ENCODE measurements at regions not wholly inside any gene's neighbourhood (a gene's known extent, or its start where the extent isn't known, plus 50 kb on each side); places are given as distances from the start of the nearest gene placed in this dataset.

DNA sequence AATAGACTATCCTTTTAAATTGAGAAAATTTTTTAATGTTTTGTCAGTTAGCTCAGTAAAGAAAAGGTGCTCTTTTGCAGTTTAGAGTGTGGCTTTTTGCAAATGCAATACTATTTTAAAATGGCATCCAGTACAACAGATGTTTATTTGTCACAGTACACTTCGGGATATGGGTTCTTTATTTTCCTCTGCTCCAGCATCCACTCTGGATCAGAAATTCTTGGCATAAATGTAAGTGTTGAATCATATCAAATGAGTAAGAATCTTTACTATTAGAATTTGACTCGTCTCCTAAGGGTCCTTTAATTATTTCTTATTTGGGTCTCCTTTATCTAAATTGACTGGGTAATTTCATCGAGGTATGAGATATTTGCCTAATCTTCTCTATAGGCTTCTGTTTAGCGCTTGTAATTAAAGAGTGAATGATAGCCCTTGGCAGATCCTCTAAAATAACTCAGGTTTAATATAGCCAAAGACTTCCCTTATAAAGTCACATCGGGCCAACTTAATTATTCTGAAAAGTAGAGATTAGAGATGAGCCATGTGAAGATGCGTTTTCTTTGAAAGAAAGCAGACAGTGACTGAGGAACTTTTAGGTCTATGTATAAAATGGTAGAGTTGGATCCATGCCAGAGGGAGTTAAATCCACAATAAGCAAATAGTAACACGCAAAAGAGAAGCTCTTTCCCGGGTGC is 132.7 kb downstream of the CASP12 start:
- H3K4me2 ChIP-seq (ENCODE audit: insufficient read depth, low read length) = no peak overlapping the region
- ATAC-seq (ENCODE audit: insufficient read depth, low read depth) = no peak
- no peaks in the 10 kb centered on the region for H3K4me1 ChIP-seq (ENCODE audit: insufficient read depth, low read length)
- H2AFZ ChIP-seq (ENCODE audit: low read depth, low read length) = no peak overlapping the region
- H3K27ac ChIP-seq (ENCODE audit: low read length) = no peak overlapping the region
- DNase-seq = no peak
- H3K79me2 ChIP-seq (ENCODE audit: insufficient read depth, low read length) = no peaks in the 10 kb centered on the region
- no peaks in the 10 kb centered on the region for H3K27me3 ChIP-seq (ENCODE audit: insufficient read depth, low read length, poor library complexity)
- no peaks in the 10 kb centered on the region for H3K9me3 ChIP-seq (ENCODE audit: insufficient read depth, low read length, severe bottlenecking)
- TF ChIP-seq, protein P1, sequence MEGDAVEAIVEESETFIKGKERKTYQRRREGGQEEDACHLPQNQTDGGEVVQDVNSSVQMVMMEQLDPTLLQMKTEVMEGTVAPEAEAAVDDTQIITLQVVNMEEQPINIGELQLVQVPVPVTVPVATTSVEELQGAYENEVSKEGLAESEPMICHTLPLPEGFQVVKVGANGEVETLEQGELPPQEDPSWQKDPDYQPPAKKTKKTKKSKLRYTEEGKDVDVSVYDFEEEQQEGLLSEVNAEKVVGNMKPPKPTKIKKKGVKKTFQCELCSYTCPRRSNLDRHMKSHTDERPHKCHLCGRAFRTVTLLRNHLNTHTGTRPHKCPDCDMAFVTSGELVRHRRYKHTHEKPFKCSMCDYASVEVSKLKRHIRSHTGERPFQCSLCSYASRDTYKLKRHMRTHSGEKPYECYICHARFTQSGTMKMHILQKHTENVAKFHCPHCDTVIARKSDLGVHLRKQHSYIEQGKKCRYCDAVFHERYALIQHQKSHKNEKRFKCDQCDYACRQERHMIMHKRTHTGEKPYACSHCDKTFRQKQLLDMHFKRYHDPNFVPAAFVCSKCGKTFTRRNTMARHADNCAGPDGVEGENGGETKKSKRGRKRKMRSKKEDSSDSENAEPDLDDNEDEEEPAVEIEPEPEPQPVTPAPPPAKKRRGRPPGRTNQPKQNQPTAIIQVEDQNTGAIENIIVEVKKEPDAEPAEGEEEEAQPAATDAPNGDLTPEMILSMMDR (IDR thresholded peaks at IDR 0.05; ENCODE audit: borderline replicate concordance, extremely low read depth, low read length, poor library complexity, severe bottlenecking) = no peak
- TF ChIP-seq EZH2 (IDR thresholded peaks at IDR 0.05; ENCODE audit: borderline replicate concordance, low read depth, low read length, severe bottlenecking) = no peak
- H3K4me3 ChIP-seq (ENCODE audit: low read depth in 1 of 2, low read length in 2 of 2) = no peak overlapping the region
- H3K9ac ChIP-seq (ENCODE audit: low read depth, low read length) = no peak overlapping the region
- H4K20me1 ChIP-seq (ENCODE audit: insufficient read depth, low read length) = no peaks in the 10 kb centered on the region
- no peaks in the 10 kb centered on the region for H3K36me3 ChIP-seq (ENCODE audit: insufficient read depth, low read length)

DNA sequence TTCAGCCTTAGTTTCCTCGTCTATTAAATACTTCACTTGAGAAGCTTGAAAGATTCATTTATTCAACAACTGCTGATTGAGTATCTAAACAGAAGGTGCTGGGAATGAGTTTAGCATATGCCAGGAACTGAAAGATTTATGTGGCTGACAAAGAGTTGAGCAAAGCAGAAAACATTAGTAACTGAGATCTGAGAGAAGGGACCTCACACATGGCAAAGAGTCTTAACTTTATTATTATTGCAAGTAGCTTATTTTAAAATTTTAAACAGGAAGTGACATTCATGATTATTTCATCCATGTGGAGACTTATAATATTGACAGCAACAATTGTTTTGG is 133.6 kb downstream of the CASP12 start:
- no peaks in the 10 kb centered on the region for H3K27me3 ChIP-seq (ENCODE audit: insufficient read depth, low read length, poor library complexity)
- 0 out of 2 replicates have a peak overlapping the region, but pooled peaks have one; percentile 25 for H2AFZ ChIP-seq (ENCODE audit: low read depth, low read length)
- no peaks in the 10 kb centered on the region for H3K36me3 ChIP-seq (ENCODE audit: insufficient read depth, low read length)
- H3K79me2 ChIP-seq (ENCODE audit: insufficient read depth, low read length) = no peaks in the 10 kb centered on the region
- TF ChIP-seq EZH2 (IDR thresholded peaks at IDR 0.05; ENCODE audit: borderline replicate concordance, low read depth, low read length, severe bottlenecking) = no peak
- TF ChIP-seq, protein P1 (IDR thresholded peaks at IDR 0.05; ENCODE audit: borderline replicate concordance, extremely low read depth, low read length, poor library complexity, severe bottlenecking) = no peak
- H3K27ac ChIP-seq (ENCODE audit: low read length) = no peak overlapping the region
- H3K9ac ChIP-seq (ENCODE audit: low read depth, low read length) = no peak overlapping the region
- H3K9me3 ChIP-seq (ENCODE audit: insufficient read depth, low read length, severe bottlenecking) = peaks cover 4% of the 10 kb centered on the region
- ATAC-seq (ENCODE audit: insufficient read depth, low read depth) (no peak), DNase-seq (no peak)
- no peaks in the 10 kb centered on the region for H4K20me1 ChIP-seq (ENCODE audit: insufficient read depth, low read length)
- H3K4me3 ChIP-seq (ENCODE audit: low read depth in 1 of 2, low read length in 2 of 2) = no peak overlapping the region
- no peak overlapping the region for H3K4me2 ChIP-seq (ENCODE audit: insufficient read depth, low read length)
- no peaks in the 10 kb centered on the region for H3K4me1 ChIP-seq (ENCODE audit: insufficient read depth, low read length)

DNA sequence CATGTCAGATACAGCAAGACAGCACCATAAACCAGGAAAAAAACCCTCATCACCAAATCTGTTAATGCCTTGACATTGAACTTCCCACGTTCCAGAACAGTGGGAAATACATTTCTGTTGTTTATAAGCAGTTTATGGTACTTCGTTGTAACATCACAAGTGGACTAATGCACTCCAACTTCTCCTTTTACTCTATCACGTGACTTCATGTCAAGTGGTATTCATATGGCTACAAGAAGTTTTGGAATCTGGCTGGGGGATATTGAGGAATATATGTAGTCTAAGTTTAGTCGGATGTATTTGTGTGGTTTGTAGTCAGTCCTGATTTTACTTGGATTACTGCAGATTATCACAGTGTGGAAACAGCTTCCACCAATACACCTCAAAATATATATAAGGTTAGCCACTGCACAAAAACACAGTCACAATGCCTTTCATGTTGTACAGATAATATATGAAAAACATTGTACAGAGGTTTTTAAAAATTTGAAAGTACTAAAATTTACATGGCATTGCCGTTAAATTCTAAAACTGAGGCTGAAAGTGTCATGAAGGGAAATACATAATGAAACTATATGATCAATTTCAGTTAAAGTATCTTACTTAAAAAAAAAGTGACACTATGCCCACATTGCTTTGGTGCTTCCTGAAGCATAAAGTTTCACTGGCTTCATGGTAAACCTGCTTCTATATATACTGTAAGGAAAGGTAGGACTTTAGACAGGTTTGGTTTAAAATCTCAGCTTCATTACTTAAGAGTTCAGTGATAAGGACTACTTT is 134.1 kb downstream of the CASP12 start:
- H4K20me1 ChIP-seq (ENCODE audit: insufficient read depth, low read length) = no peaks in the 10 kb centered on the region
- H3K27me3 ChIP-seq (ENCODE audit: insufficient read depth, low read length, poor library complexity) = no peaks in the 10 kb centered on the region
- no peak overlapping the region for H3K27ac ChIP-seq (ENCODE audit: low read length)
- ATAC-seq (ENCODE audit: insufficient read depth, low read depth) (no peak), DNase-seq (no peak)
- H3K9me3 ChIP-seq (ENCODE audit: insufficient read depth, low read length, severe bottlenecking) = peaks cover 10% of the 10 kb centered on the region
- no peak overlapping the region for H3K4me3 ChIP-seq (ENCODE audit: low read depth in 1 of 2, low read length in 2 of 2)
- no peak overlapping the region for H2AFZ ChIP-seq (ENCODE audit: low read depth, low read length)
- no peak overlapping the region for H3K9ac ChIP-seq (ENCODE audit: low read depth, low read length)
- H3K36me3 ChIP-seq (ENCODE audit: insufficient read depth, low read length) = no peaks in the 10 kb centered on the region
- H3K79me2 ChIP-seq (ENCODE audit: insufficient read depth, low read length) = no peaks in the 10 kb centered on the region
- no peaks in the 10 kb centered on the region for H3K4me1 ChIP-seq (ENCODE audit: insufficient read depth, low read length)
- TF ChIP-seq EZH2 (IDR thresholded peaks at IDR 0.05; ENCODE audit: borderline replicate concordance, low read depth, low read length, severe bottlenecking) = no peak
- TF ChIP-seq, protein P1 (IDR thresholded peaks at IDR 0.05; ENCODE audit: borderline replicate concordance, extremely low read depth, low read length, poor library complexity, severe bottlenecking) = no peak
- H3K4me2 ChIP-seq (ENCODE audit: insufficient read depth, low read length) = no peak overlapping the region

Data from DND-41 (cell line).